GM18868 (cell line): ENCODE measurements at regions not wholly inside any gene's neighbourhood (a gene's known extent, or its start where the extent isn't known, plus 50 kb on each side); places are given as distances from the start of the nearest gene placed in this dataset.

Experiments used
- ATAC-seq: cut with Tn5 transposase; IDR thresholded peaks from one replicate; pipeline ENCODE4 v1.9.1; 2021; ENCODE audit warnings: mild to moderate bottlenecking, moderate library complexity; ENCODE audit not compliant: unreplicated experiment

DNA sequence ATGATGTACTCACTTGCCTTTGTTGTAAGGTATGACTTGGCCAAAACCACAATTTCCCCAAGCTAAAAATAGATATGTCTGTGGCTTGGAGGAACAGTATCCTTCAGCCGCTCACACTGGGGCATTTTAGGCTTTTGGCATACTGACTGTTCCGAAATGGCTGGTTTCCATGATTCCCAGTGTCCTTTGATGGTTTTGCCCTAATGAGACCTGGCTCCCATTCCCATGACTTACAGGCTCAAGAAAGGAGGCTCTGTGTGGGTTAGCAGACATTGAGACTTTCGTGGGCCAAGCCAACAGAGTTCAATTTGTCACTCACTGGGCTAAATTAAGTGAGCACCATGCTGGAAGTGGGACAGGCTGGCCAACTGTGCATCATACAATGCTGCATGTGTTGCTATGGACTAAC lies 150.6 kb downstream of the CEP135 start:
- peak; percentile 48 for ATAC-seq

GRCh38 chr4:56093576-56093975 lies 144.8 kb downstream of the CEP135 start:
- ATAC-seq, result no peak

DNA sequence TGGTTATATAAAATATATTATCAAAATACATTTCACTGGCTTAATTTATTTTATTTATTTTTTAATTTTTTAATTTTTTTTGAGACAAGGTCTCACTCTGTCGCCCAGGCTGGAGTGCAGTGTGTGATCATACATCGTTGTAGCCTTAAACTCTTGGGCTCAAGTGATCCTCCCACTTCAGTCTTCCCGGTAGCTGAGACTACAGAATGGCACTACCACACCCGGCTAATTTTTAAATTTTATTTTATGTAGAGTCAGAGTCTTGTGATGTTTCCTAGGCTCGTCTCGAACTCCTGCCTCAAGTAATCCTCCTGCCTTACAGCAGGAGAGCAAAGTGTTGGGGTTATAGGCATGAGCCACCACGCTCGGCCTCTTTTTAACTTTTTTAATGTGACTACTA lies 143.8 kb downstream of the CEP135 start:
- ATAC-seq, result no peak

DNA sequence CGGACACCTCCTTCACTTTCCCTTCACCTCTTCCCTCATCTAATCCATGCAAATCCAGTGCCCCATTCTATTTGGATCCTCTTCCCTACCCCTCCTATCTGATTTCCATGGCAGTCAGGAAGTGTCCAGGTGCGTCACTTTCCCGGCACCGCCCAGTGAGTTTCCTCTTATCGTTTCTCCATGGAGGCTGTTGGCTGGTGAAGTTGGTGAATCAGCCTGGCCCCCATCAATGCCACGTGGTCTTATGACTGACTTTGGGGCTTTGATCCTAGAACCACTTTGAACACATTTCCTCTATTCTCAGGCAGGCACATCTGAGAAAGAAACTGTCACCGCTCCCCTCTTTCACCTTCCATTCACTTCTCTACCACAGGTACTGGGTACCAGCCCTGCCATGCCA lies 137.8 kb downstream of the CEP135 start:
- ATAC-seq, result no peak

GRCh38 chr4:56086073-56086541 lies 137.4 kb downstream of the CEP135 start:
- no peak for ATAC-seq

DNA sequence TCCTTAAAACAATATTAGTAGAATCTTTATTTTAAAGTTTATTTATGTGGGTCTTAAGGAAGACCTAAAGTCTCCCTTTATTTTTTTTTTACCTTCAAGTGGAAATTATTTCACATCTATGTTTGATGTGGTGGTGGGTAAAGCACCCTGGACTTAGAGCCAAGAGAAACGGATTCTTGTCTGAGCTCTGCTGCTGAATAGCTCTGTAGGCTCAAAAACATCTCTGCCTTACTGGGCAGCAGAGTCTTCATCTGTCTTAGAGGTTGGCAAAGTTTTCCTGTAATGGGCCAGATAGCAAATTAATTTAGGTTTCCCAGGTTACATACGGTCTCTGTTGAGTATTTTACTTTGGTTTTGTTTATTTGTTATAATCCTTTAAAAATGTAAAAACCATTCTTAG lies 136.5 kb downstream of the CEP135 start:
- ATAC-seq, result no peak

- no peak for ATAC-seq
These were observed 136.1 kb downstream of the CEP135 start for GRCh38 chr4:56084851-56085250.
